WERI-Rb-1 (cell line): ENCODE measurements at regions not wholly inside any gene's neighbourhood (a gene's known extent, or its start where the extent isn't known, plus 50 kb on each side); places are given as distances from the start of the nearest gene placed in this dataset.

Experiments
- DNase-seq: peaks from one replicate; pipeline ENCODE4 v3.0.0-alpha.2; 2020
- H3K27ac ChIP-seq: fragments of 250-450 bp; sonication (Bioruptor Pico); 2 replicates; pipeline ENCODE4 v1.5.1; 2020; ENCODE audit warnings: mild to moderate bottlenecking, moderate library complexity
- H3K27me3 ChIP-seq: fragments of 250-450 bp; sonication (Bioruptor Pico); 2 replicates; pipeline ENCODE4 v1.5.1; 2021; ENCODE audit warnings: mild to moderate bottlenecking, low read depth, moderate library complexity; ENCODE audit not compliant: insufficient read depth, severe bottlenecking
- H3K36me3 ChIP-seq: fragments of 250-450 bp; sonication (Bioruptor Pico); 2 replicates; pipeline ENCODE4 v1.5.1; 2020; ENCODE audit warnings: mild to moderate bottlenecking, moderate library complexity
- H3K4me3 ChIP-seq: 2 replicates; pipeline ENCODE4 v1.5.1; 2011; ENCODE audit warnings: low read depth, mild to moderate bottlenecking, control low read depth, low read length
- H3K9me3 ChIP-seq: fragments of 250-450 bp; sonication (Bioruptor Pico); 2 replicates; pipeline ENCODE4 v1.5.1; 2021; ENCODE audit warnings: mild to moderate bottlenecking, moderate library complexity; ENCODE audit not compliant: severe bottlenecking
- CTCF ChIP-seq: IDR thresholded peaks from 2 replicates; pipeline ENCODE4 v1.5.1; 2011; ENCODE audit warnings: low read depth, mild to moderate bottlenecking, control low read depth, inconsistent platforms, low read length

GRCh38 chr2:155115846-155116245 is 417.4 kb downstream of the KCNJ3 start:
- no peaks in the 10 kb centered on the region for H3K27me3 ChIP-seq
- no peaks in the 10 kb centered on the region for H3K9me3 ChIP-seq
- H3K36me3 ChIP-seq, result no peaks in the 10 kb centered on the region
- no peak overlapping the region for H3K4me3 ChIP-seq
- no peak for TF ChIP-seq CTCF
- H3K27ac ChIP-seq, result no peak overlapping the region
- DNase-seq, result no peak

DNA sequence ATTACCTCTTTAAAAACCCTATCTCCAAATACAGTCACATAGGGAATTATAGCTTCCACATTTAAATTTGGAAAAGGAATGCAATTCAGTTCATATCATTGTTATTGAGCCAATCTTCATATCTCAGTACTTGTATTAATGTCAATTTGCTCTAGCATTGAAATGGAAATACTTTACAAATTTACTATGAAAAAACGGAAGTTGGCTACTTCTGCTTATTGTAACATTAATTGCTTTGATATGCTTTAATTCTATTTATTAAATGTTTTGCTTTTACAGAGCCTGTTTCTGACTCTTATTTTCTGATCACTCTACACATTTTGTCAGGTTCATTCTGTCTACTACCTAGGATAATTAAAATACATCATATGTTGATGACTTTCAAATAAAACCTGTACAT is 412.6 kb downstream of the KCNJ3 start:
- no peak for DNase-seq
- Histone ChIP-seq H3K36me3 (no peaks in the 10 kb centered on the region), H3K27me3 (no peaks in the 10 kb centered on the region), H3K4me3 (no peak overlapping the region), H3K9me3 (no peaks in the 10 kb centered on the region), H3K27ac (no peak overlapping the region)
- no peak for TF ChIP-seq CTCF

DNA sequence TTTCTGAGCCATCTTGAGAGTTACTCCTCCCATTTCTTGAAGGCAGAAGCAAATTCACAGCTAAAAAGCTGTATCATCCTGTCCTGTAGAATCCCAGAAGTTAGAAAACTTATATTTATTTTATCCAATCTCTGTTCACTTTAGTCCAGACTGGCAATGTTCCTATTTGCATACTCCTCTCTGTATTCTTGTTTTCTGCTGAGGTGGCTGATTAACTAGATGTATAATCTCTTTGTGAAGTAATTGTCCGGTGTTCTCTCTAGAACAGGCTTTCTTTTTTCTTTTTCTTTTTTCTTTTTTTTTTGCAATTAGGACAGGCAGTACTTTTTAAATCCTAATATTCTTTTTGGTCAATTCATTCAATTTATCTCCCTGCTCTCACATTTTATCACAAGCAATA is 411.0 kb downstream of the KCNJ3 start:
- no peak overlapping the region for H3K27ac ChIP-seq
- H3K36me3 ChIP-seq, result no peaks in the 10 kb centered on the region
- TF ChIP-seq CTCF, result no peak
- H3K9me3 ChIP-seq, result no peaks in the 10 kb centered on the region
- no peak overlapping the region for H3K4me3 ChIP-seq
- H3K27me3 ChIP-seq, result no peaks in the 10 kb centered on the region
- no peak for DNase-seq

DNA sequence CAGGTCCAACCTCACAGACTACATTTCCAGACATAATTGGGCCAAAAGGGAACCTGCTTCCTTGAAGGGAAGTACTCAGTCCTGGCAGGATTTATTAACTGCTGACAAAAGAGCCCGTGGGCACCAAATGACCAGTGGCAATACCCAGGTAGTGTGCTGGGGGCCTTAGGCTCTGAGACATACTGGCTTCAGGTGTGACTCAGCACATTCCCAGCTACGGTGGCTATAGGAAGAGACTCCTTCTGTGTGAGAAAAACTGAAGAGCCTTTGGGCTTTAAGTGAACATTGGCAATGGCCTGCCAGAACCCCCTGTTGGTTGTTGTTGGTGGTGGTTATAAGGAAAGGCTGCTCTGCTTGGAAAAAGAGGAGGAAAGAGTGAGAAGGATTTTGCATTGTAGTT is 401.8 kb downstream of the KCNJ3 start:
- Histone ChIP-seq H3K9me3 (no peaks in the 10 kb centered on the region), H3K27ac (no peak overlapping the region), H3K36me3 (no peaks in the 10 kb centered on the region), H3K27me3 (no peaks in the 10 kb centered on the region), H3K4me3 (no peak overlapping the region)
- no peak for DNase-seq
- no peak for TF ChIP-seq CTCF

DNA sequence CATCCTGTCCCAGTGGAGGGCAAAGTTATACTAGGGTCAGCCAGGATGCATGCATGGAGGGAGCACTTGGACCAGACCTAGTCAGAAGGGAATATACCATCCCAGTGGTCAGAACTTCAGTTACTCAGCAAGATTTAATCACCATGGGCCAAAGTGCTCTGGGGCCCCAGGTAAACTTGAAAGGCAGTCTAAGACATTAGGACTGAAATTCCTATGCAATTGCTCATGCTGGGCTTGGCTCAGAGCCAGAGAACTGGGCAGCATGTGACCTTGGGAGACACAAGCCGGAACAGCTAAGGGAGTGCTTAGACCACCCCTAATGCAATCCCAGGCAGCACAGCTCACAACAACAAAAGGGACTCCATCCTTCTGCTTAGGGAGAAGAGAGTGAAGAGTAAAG is 401.3 kb downstream of the KCNJ3 start:
- no peaks in the 10 kb centered on the region for H3K27me3 ChIP-seq
- no peak for TF ChIP-seq CTCF
- no peaks in the 10 kb centered on the region for H3K36me3 ChIP-seq
- H3K4me3 ChIP-seq, result no peak overlapping the region
- no peak for DNase-seq
- no peaks in the 10 kb centered on the region for H3K9me3 ChIP-seq
- no peak overlapping the region for H3K27ac ChIP-seq

DNA sequence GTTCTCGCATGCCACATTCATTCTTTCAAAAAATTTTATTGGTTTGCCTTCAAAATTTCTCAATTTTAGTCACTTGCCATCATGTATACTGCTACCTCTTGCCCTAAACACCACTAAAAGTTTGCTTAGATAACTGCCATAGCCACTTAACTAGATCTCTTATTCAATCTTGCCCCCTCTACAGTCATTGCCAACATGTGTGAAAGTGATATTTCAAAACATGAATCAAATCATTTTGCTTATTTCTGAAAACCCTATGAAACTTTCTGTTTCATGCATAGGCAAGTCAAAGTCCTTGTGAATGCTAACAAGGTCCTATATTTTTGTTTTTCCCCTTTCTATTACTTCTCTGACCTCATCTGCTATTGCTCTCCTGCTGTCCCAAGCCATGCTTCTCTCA is 397.1 kb downstream of the KCNJ3 start:
- TF ChIP-seq CTCF, result no peak
- Histone ChIP-seq H3K27ac (no peak overlapping the region), H3K9me3 (no peaks in the 10 kb centered on the region), H3K4me3 (no peak overlapping the region), H3K36me3 (no peaks in the 10 kb centered on the region), H3K27me3 (no peaks in the 10 kb centered on the region)
- no peak for DNase-seq
